ENCODE measurements at regions not wholly inside any gene's neighbourhood (a gene's known extent, or its start where the extent isn't known, plus 50 kb on each side); places are given as distances from the start of the nearest gene placed in this dataset.
A peak's percentile ranks its signal among the peaks of the same experiment; 100 is the strongest.

DNA sequence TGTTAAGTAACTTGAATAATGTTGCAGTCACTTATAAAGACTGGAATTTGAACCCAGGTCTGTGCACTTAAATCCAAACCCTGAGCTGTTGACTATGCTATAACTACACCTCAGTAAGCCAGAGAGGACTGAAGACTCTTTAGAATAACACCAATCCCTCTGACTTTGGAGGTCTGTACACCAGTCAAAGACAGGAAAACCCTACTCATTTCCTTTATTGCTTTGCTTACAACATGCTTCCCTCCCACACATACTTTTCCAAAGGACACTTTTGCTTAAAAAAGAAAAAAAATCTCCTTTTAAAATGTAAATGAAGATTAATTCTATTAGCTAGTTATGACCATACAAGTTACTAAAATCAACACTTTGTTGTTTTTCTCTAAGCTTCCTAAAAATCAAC, 184.7 kb upstream of the KCTD7 start:
- Histone ChIP-seq H3K14ac (replicated peaks; ENCODE audit: low read depth, low read length) (no peak overlapping the region), H4K91ac (ENCODE audit: insufficient read depth, low read depth, low read length) (no peak overlapping the region), H3K23ac (ENCODE audit: low read depth, low read length) (no peak overlapping the region; the same call in 1 of the 2 replicates), H2AK9ac (replicated peaks; ENCODE audit: low read depth, low read length, poor library complexity) (no peak overlapping the region), H3K56ac (ENCODE audit: extremely low read depth, insufficient read depth, low read length) (no peak overlapping the region), H3K18ac (ENCODE audit: low read depth, low read length) (no peak overlapping the region; the same call in 1 of the 2 replicates), H3K36me3 (ENCODE audit: control insufficient read depth, insufficient read depth, low read length) (no peaks in the 10 kb centered on the region), H2BK120ac (ENCODE audit: low read depth, low read length) (no peak overlapping the region), H4K5ac (ENCODE audit: low read depth, low read length) (no peak overlapping the region), H3K9me3 (ENCODE audit: control insufficient read depth, insufficient read depth, low read length) (no peaks in the 10 kb centered on the region), H3K4ac (ENCODE audit: low read depth, low read length) (no peak overlapping the region), H3K27me3 (ENCODE audit: control insufficient read depth, insufficient read depth, low read length) (no peaks in the 10 kb centered on the region), H4K8ac (ENCODE audit: low read depth in 2 of 2, low read length in 2 of 2) (no peak overlapping the region), H2AFZ (replicated peaks; ENCODE audit: low read length, poor library complexity) (no peak overlapping the region), H2AK5ac (ENCODE audit: low read depth, low read length) (no peak overlapping the region), H3K79me1 (ENCODE audit: low read depth in 1 of 2, low read length in 2 of 2) (no peaks in the 10 kb centered on the region), H3K4me2 (ENCODE audit: low read depth, low read length) (no peak overlapping the region), H3K4me1 (ENCODE audit: control insufficient read depth, insufficient read depth, low read length) (peaks cover 10% of the 10 kb centered on the region), H4K20me1 (ENCODE audit: insufficient read depth, low read length) (no peaks in the 10 kb centered on the region), H2BK15ac (ENCODE audit: low read depth, low read length) (no peak overlapping the region), H3K4me3 (ENCODE audit: insufficient read depth, low read depth, low read length) (no peak overlapping the region), H3K9ac (ENCODE audit: low read depth, low read length) (no peak overlapping the region), H3K27ac (ENCODE audit: insufficient read depth, low read length) (no peak overlapping the region), H2BK5ac (ENCODE audit: low read depth, low read length, poor library complexity, severe bottlenecking) (no peak overlapping the region), H3K9me1 (ENCODE audit: insufficient read depth, low read length) (no peaks in the 10 kb centered on the region), H2BK20ac (ENCODE audit: low read depth, low read length) (0 out of 2 replicates have a peak overlapping the region, but pooled peaks have one; percentile 24)
- TF ChIP-seq RAD21 (IDR thresholded peaks at IDR 0.05; ENCODE audit: low read length) (no peak), CEBPB (IDR thresholded peaks at IDR 0.05; ENCODE audit: low read depth, low read length) (no peak)
- in situ Hi-C loops (cut with MboI; ENCODE audit: low sequenced_read_pairs) (no loop called here), intact Hi-C loops (cut with micrococcal nuclease) (no loop called here), dilution Hi-C loops (cut with HindIII; ENCODE audit: low sequenced_read_pairs, unreplicated experiment) (no loop called here)
- CTCF ChIA-PET: no interaction called here
- DNase-seq (no peak), ATAC-seq (ENCODE audit: low read depth) (no peak)
- no TSS peak for BruUV-seq (replicated peaks)
- POLR2A ChIA-PET (ENCODE audit: unreplicated experiment): no interaction called here
